ENCODE measurements at regions not wholly inside any gene's neighbourhood (a gene's known extent, or its start where the extent isn't known, plus 50 kb on each side); places are given as distances from the start of the nearest gene placed in this dataset.

GRCh38 chr1:83617883-83618282 is 381.0 kb downstream of the TTLL7 start (continued):
- TF ChIP-seq RELB (IDR thresholded peaks at IDR 0.05; ENCODE audit: low read depth) (no peak), BACH1 (IDR thresholded peaks at IDR 0.05; ENCODE audit: borderline replicate concordance) (no peak), REST (IDR thresholded peaks at IDR 0.05; ENCODE audit: low read depth, low read length) (no peak)

GRCh38 chr1:83615370-83615769 is 383.6 kb downstream of the TTLL7 start:
- RAD21 ChIA-PET (ENCODE audit: unreplicated experiment): no interaction called here
- TF ChIP-seq MEF2B (IDR thresholded peaks at IDR 0.05; ENCODE audit: partially characterized antibody, poor library complexity, severe bottlenecking) (no peak), E4F1 (IDR thresholded peaks at IDR 0.05; ENCODE audit: borderline replicate concordance, partially characterized antibody) (no peak), PRDM15 (CRISPR knock-in tag; IDR thresholded peaks at IDR 0.05) (no peak), CREM (IDR thresholded peaks at IDR 0.05; ENCODE audit: low read depth) (no peak), YBX1 (IDR thresholded peaks at IDR 0.05) (no peak), SP1 (IDR thresholded peaks at IDR 0.05; ENCODE audit: low read depth, low read length) (no peak), IRF3 (IDR thresholded peaks at IDR 0.05) (no peak), JUNB (IDR thresholded peaks at IDR 0.05) (no peak)

More at GRCh38 chr1:83615370-83615769, 383.6 kb downstream of the TTLL7 start:
- in situ Hi-C loops (cut with MboI): no loop called here
- ChIA-PET CTCF (no interaction called here), SMC1A (ENCODE audit: uncharacterized antibody, unreplicated experiment) (no interaction called here), POLR2A (no interaction called here)
- ATAC-seq: no peak
- WGBS (ENCODE audit: insufficient coverage, insufficient replicate concordance, low lambda C conversion rate, missing lambda C conversion rate): 36% methylated on average over 2 of the region's 2 CpGs
- Histone ChIP-seq H3K36me3 (ENCODE audit: control insufficient read depth in 2 of 2, insufficient read depth in 2 of 2, low read length in 1 of 2) (no peaks in the 10 kb centered on the region), H3K4me3 (no peak overlapping the region), H3K27ac (ENCODE audit: control insufficient read depth, insufficient read depth) (no peak overlapping the region), H3K27me3 (replicated peaks in 1 of 2; ENCODE audit: control insufficient read depth in 2 of 2, insufficient read depth in 2 of 2, low read length in 1 of 2) (no peaks in the 10 kb centered on the region), H3K9me3 (replicated peaks; ENCODE audit: control insufficient read depth, insufficient read depth, low read length) (no peaks in the 10 kb centered on the region), H3K4me2 (ENCODE audit: control insufficient read depth, insufficient read depth) (no peak overlapping the region), H4K20me1 (ENCODE audit: control insufficient read depth, insufficient read depth) (no peaks in the 10 kb centered on the region), H3K9ac (ENCODE audit: control insufficient read depth, insufficient read depth, low read length) (no peak overlapping the region), H3K79me2 (ENCODE audit: control insufficient read depth, insufficient read depth, low read length) (no peaks in the 10 kb centered on the region), H2AFZ (ENCODE audit: control insufficient read depth, low read depth, low read length) (no peak overlapping the region), H3K4me1 (ENCODE audit: control insufficient read depth, insufficient read depth, low read length) (no peaks in the 10 kb centered on the region)
- no TSS peak for BruUV-seq (replicated peaks)
- DNase-seq (ENCODE audit: low read depth, low spot score): no peak
- intact Hi-C loops (cut with micrococcal nuclease; ENCODE audit: unreplicated experiment): no loop called here
- FAIRE-seq: no peak
